T1000 (cell line): ENCODE measurements at regions not wholly inside any gene's neighbourhood (a gene's known extent, or its start where the extent isn't known, plus 50 kb on each side); places are given as distances from the start of the nearest gene placed in this dataset.
"Not testable (repeated sequence)": the region's sequence is repeated elsewhere in the genome, so short reads cannot be mapped to it uniquely, and the experiment has no call there.

Source experiments
- DNase-seq: peaks from one replicate; lab custom pipeline; 2025; ENCODE audit warnings: mixed read lengths; lab: John Stamatoyannopoulos, UW

DNA sequence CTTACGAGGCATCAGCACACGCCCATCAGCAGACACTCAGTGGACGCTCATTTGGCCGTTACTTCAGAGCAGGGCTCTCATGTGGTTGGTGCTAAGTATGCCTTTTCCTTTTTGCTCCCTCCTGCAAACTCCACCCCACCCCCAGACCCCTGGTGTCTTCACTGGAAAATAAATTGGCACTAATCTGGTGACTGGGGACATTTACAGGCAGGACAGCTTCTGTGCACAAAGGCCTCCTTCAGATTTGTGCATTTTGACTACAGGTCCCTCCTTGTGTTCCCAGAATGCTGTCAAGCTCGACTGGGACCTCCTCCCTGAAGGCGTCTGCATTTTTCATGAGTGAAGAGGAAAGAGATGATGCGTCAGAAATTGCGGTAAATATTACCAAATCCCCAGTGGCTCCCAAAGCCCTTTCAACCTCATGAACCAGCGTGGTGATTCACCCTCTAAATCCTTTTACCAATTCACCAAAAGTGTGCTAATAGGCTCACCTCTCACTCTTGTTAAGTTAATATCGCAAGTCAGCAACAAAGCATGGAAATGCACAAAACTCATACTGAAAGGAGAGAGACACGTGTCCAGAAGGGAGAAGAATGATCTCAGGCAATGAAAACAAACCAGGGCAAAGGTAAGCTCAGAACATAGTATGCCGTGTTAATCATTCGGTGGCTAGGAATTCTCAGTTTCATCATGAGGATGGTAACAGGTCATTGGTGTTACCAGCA, 119.0 kb downstream of the NKX6-1 start:
- peak; percentile 69 for DNase-seq

DNA sequence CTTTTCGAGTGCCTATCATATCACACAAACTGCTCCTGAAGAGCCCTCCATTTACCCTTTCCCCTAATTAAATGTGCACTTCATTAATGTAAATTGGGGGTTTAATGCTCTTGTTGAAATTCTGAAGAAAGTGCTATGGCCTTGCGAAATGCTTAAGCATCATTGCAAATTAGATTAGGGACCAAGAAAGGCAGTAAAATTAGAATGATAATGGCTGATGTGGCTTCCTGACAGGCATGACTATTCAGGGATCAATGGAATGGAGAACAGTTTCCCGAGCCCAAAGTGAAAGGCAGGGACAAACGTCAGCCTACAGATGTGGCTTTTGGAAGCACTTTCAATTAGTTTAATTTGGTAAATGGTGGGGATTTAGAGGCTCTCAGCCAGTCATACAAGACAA, 120.1 kb downstream of the NKX6-1 start:
- DNase-seq = no peak

- no peak for DNase-seq
These were observed 120.7 kb downstream of the NKX6-1 start for GRCh38 chr4:84378356-84378755.

DNA sequence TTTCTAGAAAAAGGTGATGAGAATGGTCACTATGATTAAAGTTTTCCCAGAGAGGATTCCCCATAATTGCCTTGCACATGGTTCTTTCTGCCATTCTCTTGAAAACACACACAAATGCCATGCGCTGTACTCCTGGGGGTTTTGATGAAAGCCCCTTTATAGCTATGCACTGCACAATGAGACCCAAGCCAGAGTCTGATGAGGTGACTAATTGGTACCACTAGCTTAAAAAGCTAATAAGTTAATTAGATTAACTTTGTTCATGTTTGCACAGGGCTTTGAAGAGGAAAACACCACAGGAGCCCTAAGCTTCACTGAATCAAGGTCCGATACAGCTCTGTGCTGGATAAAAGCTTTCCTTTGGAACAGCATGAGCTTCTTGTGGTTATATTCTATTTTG, 132.2 kb downstream of the NKX6-1 start:
- DNase-seq = no peak

DNA sequence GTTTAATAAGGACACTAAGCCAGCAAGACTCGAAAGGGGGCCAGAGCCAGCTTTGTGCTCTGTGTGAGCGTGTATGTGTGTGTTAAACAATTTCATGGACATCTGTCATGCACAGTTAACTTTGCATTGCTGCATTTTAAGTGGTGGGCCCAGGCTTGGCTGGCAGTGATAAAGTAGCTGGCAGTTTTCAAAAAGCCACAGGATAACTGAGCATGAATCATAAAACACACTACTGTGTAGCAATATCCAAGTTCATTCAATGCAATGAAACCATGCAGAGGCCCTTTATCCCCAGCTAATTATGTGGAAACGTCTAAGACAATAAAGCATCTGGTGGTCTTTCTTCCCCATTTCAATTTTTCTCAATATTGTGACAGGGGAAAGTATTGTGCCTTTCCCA, 132.9 kb downstream of the NKX6-1 start:
- DNase-seq = no peak

- DNase-seq = no peak
These were observed 136.0 kb downstream of the NKX6-1 start for GRCh38 chr4:84362896-84363655.

DNA sequence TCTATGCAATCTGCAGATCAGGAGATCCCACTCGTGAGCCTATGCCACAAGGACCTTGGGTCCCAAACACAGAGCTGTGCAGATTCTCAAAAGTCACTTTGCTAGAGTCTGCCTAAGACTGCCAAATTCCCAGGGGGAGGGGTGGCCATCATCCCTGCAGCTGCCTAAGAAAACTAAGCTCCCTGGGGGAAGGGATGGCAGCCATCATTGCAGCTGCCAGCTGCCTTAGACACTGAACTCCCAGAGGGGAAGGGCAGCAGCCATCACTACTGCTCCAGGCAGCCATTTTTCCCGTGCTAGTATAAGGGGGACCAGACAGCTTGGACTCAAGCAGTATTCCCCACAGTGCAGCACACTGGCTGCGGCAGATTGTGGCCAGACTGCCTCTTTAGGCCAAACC, 156.9 kb downstream of the NKX6-1 start:
- DNase-seq = no peak

- DNase-seq = no peak
These were observed 157.5 kb downstream of the NKX6-1 start for GRCh38 chr4:84341559-84341958.

GRCh38 chr4:84338367-84338766, 160.7 kb downstream of the NKX6-1 start:
- no peak for DNase-seq

DNA sequence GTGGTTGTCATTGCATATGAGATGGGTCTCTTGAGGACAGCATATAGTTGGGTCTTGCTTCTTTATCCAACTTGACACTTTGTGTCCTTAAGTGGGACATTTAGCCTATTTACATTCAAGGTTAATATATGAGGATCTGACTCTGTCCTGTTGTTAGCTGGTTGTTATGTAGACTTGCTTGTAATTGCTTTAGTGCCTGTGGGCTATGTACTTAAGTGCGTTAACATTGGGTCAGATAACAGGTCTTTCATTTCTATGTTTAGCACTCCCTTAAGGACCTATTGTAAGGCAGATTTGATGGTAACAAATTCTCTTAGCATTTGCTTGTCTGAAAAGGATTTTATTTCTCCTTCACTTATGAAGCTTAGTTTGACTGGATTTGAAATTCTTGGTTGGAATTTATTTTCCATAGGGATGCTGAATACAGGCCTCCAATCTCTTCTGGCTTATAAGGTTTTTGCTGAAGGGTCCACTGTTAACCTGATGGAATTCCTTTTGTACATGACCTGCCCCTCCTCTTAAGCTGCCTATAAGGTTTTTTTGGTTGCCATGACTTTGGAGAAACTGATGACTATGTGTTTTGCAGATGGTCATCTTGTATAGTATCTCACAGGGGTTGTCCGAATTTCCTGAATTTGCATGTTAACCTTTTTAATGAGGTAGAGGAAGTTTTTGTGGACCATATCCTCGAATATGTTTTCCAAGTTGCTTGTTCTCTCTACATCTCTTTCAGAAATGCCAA, 162.0 kb downstream of the NKX6-1 start:
- no peak for DNase-seq

DNA sequence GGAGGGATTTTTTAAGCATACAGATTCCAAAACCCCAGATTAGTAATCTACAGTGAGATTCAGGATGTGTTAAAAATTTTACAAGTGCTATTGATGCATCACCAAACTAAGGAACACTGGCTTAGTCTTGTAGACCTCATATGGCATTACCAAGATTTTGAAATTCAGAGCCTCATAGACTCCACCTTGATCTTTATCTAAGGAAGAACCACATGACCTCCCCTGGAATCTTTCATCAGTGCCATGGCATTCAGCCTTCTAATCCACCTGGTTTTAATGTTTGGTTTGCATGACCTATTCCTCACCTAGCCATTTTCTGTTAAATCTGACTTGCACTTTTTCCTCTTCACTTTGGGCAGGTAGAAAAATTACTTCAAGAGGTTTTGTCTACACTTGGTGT, 171.6 kb downstream of the NKX6-1 start:
- DNase-seq = no peak

- no peak for DNase-seq
These were observed 173.5 kb downstream of the NKX6-1 start for GRCh38 chr4:84325625-84326024.

DNA sequence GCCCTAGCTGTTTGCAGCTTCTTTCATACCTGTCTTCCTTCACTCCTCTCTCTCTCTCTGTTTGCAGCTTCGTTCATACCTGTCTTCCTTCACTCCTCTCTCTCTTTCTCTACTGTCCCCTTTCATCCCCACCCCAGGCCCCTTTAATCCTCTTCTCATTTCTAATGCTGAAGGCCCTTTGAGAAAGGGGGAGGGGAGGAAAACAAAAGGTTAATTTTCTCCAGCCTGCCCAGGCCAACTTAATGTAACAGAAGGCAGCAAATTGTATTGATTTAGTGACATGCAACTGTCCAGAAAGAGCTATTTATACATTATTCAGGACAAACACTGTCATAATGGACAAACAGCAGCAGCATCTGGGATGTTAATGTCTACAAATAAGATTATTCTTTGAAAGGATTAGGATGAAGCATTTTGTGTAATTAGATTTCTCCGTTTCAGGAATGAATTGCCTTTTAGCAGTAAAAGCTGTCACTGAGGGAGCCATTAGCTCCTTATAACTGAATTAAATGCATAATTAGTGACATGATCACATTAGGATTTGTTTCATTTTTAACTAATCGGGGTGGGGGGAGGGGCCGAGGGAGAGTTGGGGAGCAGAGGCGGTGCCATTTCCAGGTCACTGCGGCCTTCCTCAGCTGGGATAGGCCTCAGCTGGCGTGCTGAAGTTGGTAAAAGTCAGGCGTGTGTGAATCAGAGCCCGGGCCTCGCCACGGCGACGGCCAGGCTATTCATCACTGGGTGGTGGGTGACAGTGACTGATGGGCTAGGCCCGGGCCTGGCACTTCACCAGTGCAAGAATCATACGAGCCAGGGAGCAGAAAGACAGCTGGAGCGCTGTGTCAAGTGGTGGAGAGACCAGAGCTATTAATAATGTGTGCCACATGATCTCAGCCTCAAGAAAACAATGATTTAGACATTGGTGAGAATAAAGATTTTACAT, 174.5 kb downstream of the NKX6-1 start:
- no peak for DNase-seq

GRCh38 chr4:84319124-84319523, 180.0 kb downstream of the NKX6-1 start:
- DNase-seq = no peak

DNA sequence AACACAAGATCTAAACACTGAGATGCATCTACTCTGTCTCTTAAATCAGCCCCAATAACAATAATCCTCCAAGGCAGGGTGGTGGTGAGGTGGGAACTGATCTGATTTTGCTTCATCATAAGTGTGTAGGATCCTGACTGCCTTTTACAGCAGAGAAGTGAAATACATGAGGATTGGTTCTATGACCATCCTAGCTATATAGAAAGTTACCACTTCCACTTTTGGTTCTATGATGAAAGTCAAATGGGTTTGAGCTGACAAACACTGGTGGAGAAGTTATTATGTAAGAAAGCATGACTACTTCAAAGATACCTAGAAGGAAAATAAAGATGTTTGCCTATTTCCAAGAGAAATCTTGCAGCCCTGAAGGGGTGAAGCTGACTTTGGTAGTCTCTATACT, 181.6 kb downstream of the NKX6-1 start:
- no peak for DNase-seq

DNA sequence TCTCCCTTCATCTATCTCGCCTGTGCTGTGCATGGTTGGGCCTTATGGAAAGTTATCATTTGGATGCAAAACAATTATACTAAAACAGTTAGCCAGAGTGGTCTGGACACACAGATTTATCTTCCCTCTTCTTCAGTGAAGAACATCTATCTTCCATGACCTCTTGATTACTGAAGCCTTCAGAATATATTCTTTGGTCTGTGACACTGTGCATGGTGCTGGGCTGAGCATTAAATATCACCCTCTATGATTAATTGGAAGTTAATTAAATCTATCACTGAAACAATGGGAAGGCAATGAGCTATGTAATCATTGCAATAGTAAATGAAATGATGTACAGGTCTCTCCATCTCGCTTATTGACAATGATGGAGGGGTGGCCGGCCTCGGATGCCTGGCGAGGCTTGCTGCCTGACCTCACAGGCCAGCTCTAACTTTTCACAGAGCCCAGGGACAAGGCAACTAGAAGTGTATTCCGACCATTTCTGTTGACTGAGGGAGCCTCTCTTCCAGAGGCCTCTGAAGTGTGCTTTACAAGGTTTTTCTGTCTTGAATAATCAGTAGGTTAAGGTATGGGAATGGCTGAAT, 186.6 kb downstream of the NKX6-1 start:
- DNase-seq = no peak

DNA sequence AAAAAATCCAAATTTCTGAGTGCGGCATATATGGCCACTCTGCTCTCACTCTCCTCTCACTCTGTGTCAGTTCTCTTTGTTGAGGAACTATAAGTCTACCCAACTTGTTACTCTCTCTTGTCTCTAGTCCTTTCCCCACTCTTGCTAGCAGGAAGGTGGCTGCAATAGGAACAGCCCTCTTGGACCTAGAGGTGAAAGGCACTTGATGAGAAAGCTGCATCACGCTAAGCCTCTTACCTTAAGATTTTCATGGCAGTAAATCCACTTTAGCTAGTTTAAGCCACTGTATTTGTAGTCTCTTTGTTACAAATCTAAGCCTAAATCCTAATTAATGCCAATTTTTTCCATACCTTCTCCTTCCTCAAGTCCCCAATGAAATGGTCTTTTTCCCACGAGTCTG, 189.9 kb downstream of the NKX6-1 start:
- DNase-seq = no peak

GRCh38 chr4:84298719-84299254, 200.3 kb downstream of the NKX6-1 start:
- DNase-seq = not testable (repeated sequence)

- no peak for DNase-seq
These were observed 200.9 kb downstream of the NKX6-1 start for GRCh38 chr4:84298023-84298718.

GRCh38 chr4:84291969-84292368, 207.1 kb downstream of the NKX6-1 start:
- no peak for DNase-seq
